Thymus (tissue), 11 donors: ENCODE measurements at regions not wholly inside any gene's neighbourhood (a gene's known extent, or its start where the extent isn't known, plus 50 kb on each side); places are given as distances from the start of the nearest gene placed in this dataset.
A peak's percentile ranks its signal among the peaks of the same experiment; 100 is the strongest.

Experiments used
- DNase-seq, 9 donors: peaks; one replicate each; pipeline ENCODE4 v3.0.0-alpha.2; 2013; ENCODE audit warnings: low spot score in 9 of 9, low read depth in 6 of 9, missing footprints in 1 of 9
- H3K27ac ChIP-seq, 2 donors: one replicate each; pipeline ENCODE4 v1.5.1; 2013; ENCODE audit warnings: control low read depth in 1 of 2, low read depth in 1 of 2, low read length in 1 of 2, mild to moderate bottlenecking in 1 of 2, moderate library complexity in 1 of 2
- H3K27me3 ChIP-seq, 2 donors: one replicate each; pipeline ENCODE4 v1.5.1; 2013; ENCODE audit warnings: low read length in 1 of 2; ENCODE audit not compliant: control insufficient read depth in 2 of 2, insufficient read depth in 1 of 2
- H3K36me3 ChIP-seq, 2 donors: one replicate each; pipeline ENCODE4 v1.5.1; 2013; ENCODE audit warnings: low read length in 1 of 2, mild to moderate bottlenecking in 1 of 2, moderate library complexity in 1 of 2; ENCODE audit not compliant: control insufficient read depth in 2 of 2, insufficient read depth in 2 of 2
- H3K4me1 ChIP-seq, 2 donors: one replicate each; pipeline ENCODE4 v1.5.1; 2013; ENCODE audit warnings: low read length in 2 of 2; ENCODE audit not compliant: control insufficient read depth in 2 of 2, insufficient read depth in 2 of 2
- H3K4me3 ChIP-seq, 2 donors: one replicate each; pipeline ENCODE4 v1.5.1; 2013; ENCODE audit warnings: low read length in 2 of 2, control low read depth in 1 of 2, mild to moderate bottlenecking in 1 of 2
- H3K9me3 ChIP-seq, 2 donors: one replicate each; pipeline ENCODE4 v1.5.1; 2013; ENCODE audit warnings: low read length in 1 of 2, mild to moderate bottlenecking in 1 of 2; ENCODE audit not compliant: control insufficient read depth in 2 of 2, insufficient read depth in 1 of 2
- WGBS: extraction: QIAGEN DNeasy Blood & Tissue Kit; methylation state at CpG from one replicate; pipeline ENCODE4 v1.1.7; 2013; 5-methylcytosine and 5-hydroxymethylcytosine counted together
- donor health status: healthy.

- H3K27ac ChIP-seq = no peak overlapping the region
- no peaks in the 10 kb centered on the region for H3K9me3 ChIP-seq
- H3K4me3 ChIP-seq = no peak overlapping the region
- 92% methylated on average over 1 of the region's 1 CpG for WGBS
- H3K27me3 ChIP-seq = no peaks in the 10 kb centered on the region
- H3K36me3 ChIP-seq = no peaks in the 10 kb centered on the region
- H3K4me1 ChIP-seq = no peaks in the 10 kb centered on the region
- no peak for DNase-seq
These were observed 627.4 kb upstream of the BOD1L1 start for GRCh38 chr4:14254926-14255325.

DNA sequence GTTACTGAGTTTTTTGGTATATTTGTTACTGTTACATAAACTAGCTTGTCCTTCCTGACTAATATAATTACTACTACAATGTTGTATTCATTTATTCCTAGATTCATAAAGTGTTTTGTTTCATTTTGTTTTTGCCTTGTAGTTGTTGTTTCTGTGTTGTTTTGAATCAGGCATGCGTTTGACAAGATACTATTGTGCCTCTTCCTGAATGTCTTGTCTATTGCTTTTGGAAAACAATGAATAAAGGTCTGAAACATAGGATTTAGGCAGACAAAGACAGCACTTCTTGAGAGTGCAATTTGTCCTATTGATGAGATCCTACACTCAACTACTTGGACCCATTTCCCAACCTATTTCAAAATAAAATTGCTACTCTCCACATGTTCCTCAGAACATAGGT, 630.4 kb upstream of the BOD1L1 start:
- 92% methylated on average over 1 of the region's 1 CpG for whole genome bisulfite sequencing
- no peak overlapping the region for H3K4me3 ChIP-seq
- no peak for DNase-seq

DNA sequence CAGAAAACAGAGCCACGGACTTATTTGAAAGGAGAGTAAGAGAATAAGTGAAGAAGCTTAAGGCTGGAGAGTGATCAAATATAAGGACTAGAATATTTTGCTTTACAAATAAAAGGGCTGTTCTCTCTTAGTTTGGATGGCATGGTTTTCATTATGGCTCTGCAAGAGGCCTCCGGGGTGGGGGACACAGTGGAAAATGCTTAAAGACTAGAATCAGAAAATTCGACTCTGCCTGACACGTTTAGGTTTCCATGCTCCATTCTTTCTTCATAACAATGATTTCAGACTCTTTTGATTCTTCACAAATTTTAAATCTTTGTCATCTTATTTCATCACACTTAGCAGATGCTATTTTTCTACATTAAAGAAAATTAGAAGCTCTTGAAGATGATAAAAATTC, 632.4 kb upstream of the BOD1L1 start:
- Histone ChIP-seq H3K27ac (no peak overlapping the region), H3K4me1 (no peaks in the 10 kb centered on the region), H3K27me3 (no peaks in the 10 kb centered on the region), H3K4me3 (no peak overlapping the region), H3K36me3 (no peaks in the 10 kb centered on the region), H3K9me3 (no peaks in the 10 kb centered on the region)
- DNase-seq = no peak
- 96% methylated on average over 4 of the region's 4 CpGs for WGBS

More for the DNA sequence above, 630.4 kb upstream of the BOD1L1 start:
- Histone ChIP-seq H3K36me3 (no peaks in the 10 kb centered on the region), H3K9me3 (no peaks in the 10 kb centered on the region), H3K27ac (no peak overlapping the region), H3K4me1 (no peaks in the 10 kb centered on the region), H3K27me3 (no peaks in the 10 kb centered on the region)

DNA sequence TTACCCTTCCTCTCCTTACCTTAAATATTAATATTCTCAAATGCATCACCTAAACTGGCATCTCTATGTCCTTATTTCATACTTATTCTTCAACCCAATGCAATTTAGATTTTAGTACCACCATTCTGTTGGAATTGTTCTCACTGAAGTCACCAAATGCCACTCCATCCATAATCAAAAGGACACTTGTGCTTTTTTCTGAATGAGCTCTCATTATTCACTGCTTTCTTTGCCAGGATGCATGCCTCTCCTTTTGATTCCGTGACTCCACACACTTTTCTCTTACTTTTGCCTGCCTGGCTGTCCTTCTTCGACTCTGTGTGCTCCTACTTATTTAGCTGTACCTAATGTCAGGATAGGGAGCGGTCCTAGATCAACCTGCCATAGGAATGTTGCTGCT, 633.1 kb upstream of the BOD1L1 start:
- 94% methylated on average over 3 of the region's 3 CpGs for WGBS
- no peak for DNase-seq
- H3K4me1 ChIP-seq = no peaks in the 10 kb centered on the region
- H3K9me3 ChIP-seq = no peaks in the 10 kb centered on the region
- H3K4me3 ChIP-seq = no peak overlapping the region
- no peaks in the 10 kb centered on the region for H3K27me3 ChIP-seq
- no peaks in the 10 kb centered on the region for H3K36me3 ChIP-seq
- no peak overlapping the region for H3K27ac ChIP-seq

- no peak for DNase-seq
- Histone ChIP-seq H3K4me3 (no peak overlapping the region), H3K9me3 (no peaks in the 10 kb centered on the region), H3K36me3 (no peaks in the 10 kb centered on the region), H3K4me1 (no peaks in the 10 kb centered on the region), H3K27me3 (no peaks in the 10 kb centered on the region), H3K27ac (no peak overlapping the region)
- WGBS = 94% methylated on average over 4 of the region's 4 CpGs
These were observed 634.7 kb upstream of the BOD1L1 start for GRCh38 chr4:14262221-14262620.

DNA sequence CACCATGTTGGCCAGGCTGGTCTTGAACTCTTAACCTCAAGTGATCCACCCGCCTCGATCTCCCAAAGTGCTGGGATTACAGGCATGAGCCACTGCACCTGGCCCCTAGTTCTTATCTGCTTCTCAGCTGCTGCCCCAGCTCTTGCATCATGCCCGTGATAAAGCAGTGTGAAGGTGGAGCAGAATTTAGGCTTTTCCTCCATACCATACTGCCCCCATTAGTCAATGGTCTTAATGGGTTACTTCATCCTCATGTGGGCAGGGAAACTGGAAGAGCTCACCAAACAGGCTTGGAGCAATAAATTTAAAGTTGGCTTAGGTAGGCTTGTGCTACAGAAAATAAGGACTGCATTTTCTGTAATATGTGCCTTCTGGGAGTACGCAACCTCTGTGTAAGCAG, 636.9 kb upstream of the BOD1L1 start:
- H3K27me3 ChIP-seq = no peaks in the 10 kb centered on the region

GRCh38 chr4:14265651-14266050, 638.1 kb upstream of the BOD1L1 start:
- WGBS = 97% methylated on average over 5 of the region's 5 CpGs

More for the DNA sequence above, 636.9 kb upstream of the BOD1L1 start:
- Histone ChIP-seq H3K27ac (no peak overlapping the region), H3K9me3 (no peaks in the 10 kb centered on the region), H3K36me3 (no peaks in the 10 kb centered on the region), H3K4me1 (no peaks in the 10 kb centered on the region), H3K4me3 (no peak overlapping the region)
- no peak for DNase-seq
- WGBS = 93% methylated on average over 4 of the region's 4 CpGs

GRCh38 chr4:14267373-14268060, 640.0 kb upstream of the BOD1L1 start:
- Histone ChIP-seq H3K36me3 (no peaks in the 10 kb centered on the region), H3K4me1 (no peaks in the 10 kb centered on the region), H3K9me3 (no peaks in the 10 kb centered on the region), H3K27me3 (no peaks in the 10 kb centered on the region), H3K27ac (no peak overlapping the region), H3K4me3 (no peak overlapping the region)
- 97% methylated on average over 9 of the region's 9 CpGs for WGBS
- no peak for DNase-seq

More at GRCh38 chr4:14265651-14266050, 638.1 kb upstream of the BOD1L1 start:
- Histone ChIP-seq H3K27ac (no peak overlapping the region), H3K27me3 (no peaks in the 10 kb centered on the region), H3K9me3 (no peaks in the 10 kb centered on the region), H3K4me3 (no peak overlapping the region), H3K36me3 (no peaks in the 10 kb centered on the region), H3K4me1 (no peaks in the 10 kb centered on the region)
- DNase-seq = no peak

DNA sequence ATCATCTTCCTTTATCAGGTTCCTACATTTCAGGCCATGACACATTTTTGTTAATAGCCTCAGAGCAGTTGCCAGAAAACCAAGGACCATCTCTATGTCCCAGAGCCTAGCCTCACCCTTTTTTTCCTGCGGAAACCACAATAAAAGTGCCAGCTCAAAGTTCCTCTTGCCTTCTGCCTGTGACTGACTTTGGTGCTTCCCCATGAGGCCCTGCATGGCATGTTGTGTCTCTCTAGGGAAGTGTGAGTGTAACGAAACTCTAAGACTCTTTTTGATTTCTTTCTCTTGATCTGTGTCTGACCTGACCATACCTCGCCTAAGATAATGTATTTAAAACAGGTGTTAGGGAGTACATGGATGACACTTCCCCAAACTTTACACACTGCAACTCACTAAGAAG, 642.3 kb upstream of the BOD1L1 start:
- Histone ChIP-seq H3K9me3 (no peaks in the 10 kb centered on the region), H3K4me3 (no peak overlapping the region), H3K27ac (no peak overlapping the region), H3K4me1 (no peaks in the 10 kb centered on the region), H3K27me3 (no peaks in the 10 kb centered on the region), H3K36me3 (no peaks in the 10 kb centered on the region)
- 10% methylated on average over 3 of the region's 3 CpGs for WGBS
- peak in 5 of 9 donors; percentile 0 to 39 (median 11) for DNase-seq
